B cell (primary cell): ENCODE measurements at regions not wholly inside any gene's neighbourhood (a gene's known extent, or its start where the extent isn't known, plus 50 kb on each side); places are given as distances from the start of the nearest gene placed in this dataset.

ENCODE experiments used
- ATAC-seq: fragments of 200-7000 bp; cut with Tn5 transposase; one replicate; pipeline ENCODE4 v1.10.0; 2021; ENCODE audit warnings: low read depth, mild to moderate bottlenecking, moderate number of reproducible peaks, moderate library complexity
- CTCF ChIA-PET: fragments of 350-600 bp; sonication (Branson Sonifier 250); formaldehyde crosslinking; loops from one replicate; lab custom pipeline; 2021; ENCODE audit warnings: antibody characterized with exemption, inconsistent platforms; lab: Charles Lee
- POLR2A ChIA-PET: fragments of 350-600 bp; sonication (Branson Sonifier 250); formaldehyde crosslinking; loops from one replicate; lab custom pipeline; 2021; ENCODE audit warnings: antibody characterized with exemption; lab: Charles Lee
- DNase-seq: peaks from one replicate; pipeline ENCODE4 v3.0.0; 2013
- H2AFZ ChIP-seq: 2 replicates; pipeline ENCODE4 v1.6.1; 2012; ENCODE audit warnings: mild to moderate bottlenecking, low read depth, low read length; ENCODE audit not compliant: insufficient read depth, poor library complexity, severe bottlenecking
- H3K27ac ChIP-seq, 2 donors: 1 replicate in 1 of 2; 2 replicates in 1 of 2; pipeline ENCODE4 v1.5.1; 2012 to 2013; ENCODE audit warnings: low read length in 2 of 2, mild to moderate bottlenecking in 2 of 2, moderate library complexity in 1 of 2
- H3K27me3 ChIP-seq, 4 experiments: fragments of 200-600 bp in 1 of 4; sonication (generic) in 1 of 4; replicated peaks in 1 of 4; 1 replicate in 2 of 4; 2 replicates in 2 of 4; pipeline versions ENCODE4 v1.6.1 to v1.7.0; 2013 to 2016; ENCODE audit warnings: low read length in 3 of 4, mild to moderate bottlenecking in 2 of 4, mixed read lengths in 1 of 4, moderate library complexity in 1 of 4; ENCODE audit not compliant: insufficient read depth in 4 of 4, control insufficient read depth in 3 of 4; ENCODE audit errors: control extremely low read depth in 1 of 4
- H3K36me3 ChIP-seq, 2 experiments: replicated peaks in 1 of 2; 1 replicate in 1 of 2; 2 replicates in 1 of 2; pipeline versions ENCODE4 v1.6.1 to v1.7.1; 2013; ENCODE audit warnings: low read length in 1 of 2; ENCODE audit not compliant: insufficient read depth in 2 of 2, control insufficient read depth in 1 of 2; ENCODE audit errors: control extremely low read depth in 1 of 2, extremely low read depth in 1 of 2
- H3K4me1 ChIP-seq, 2 donors: fragments of 200-600 bp in 1 of 2; sonication (generic) in 1 of 2; 1 replicate in 1 of 2; 2 replicates in 1 of 2; pipeline versions ENCODE4 v1.5.1 to v1.6.1; 2013 to 2017; ENCODE audit warnings: low read length in 2 of 2; ENCODE audit not compliant: control insufficient read depth in 2 of 2, insufficient read depth in 2 of 2
- H3K4me2 ChIP-seq: replicated peaks from 2 replicates; pipeline ENCODE3; 2012; ENCODE audit warnings: mild to moderate bottlenecking, low read depth, low read length; ENCODE audit not compliant: poor library complexity, severe bottlenecking
- H3K4me3 ChIP-seq, 5 experiments: fragments of 200-600 bp in 1 of 5; sonication (generic) in 1 of 5; 1 replicate in 3 of 5; 2 replicates in 2 of 5; pipeline versions ENCODE4 v1.5.1 to v1.7.0; 2011 to 2016; ENCODE audit warnings: low read length in 4 of 5, mild to moderate bottlenecking in 4 of 5, low read depth in 2 of 5, control low read depth in 1 of 5, moderate library complexity in 1 of 5; ENCODE audit not compliant: insufficient read depth in 1 of 5; ENCODE audit errors: control extremely low read depth in 1 of 5, extremely low read depth in 1 of 5
- H3K79me2 ChIP-seq: fragments of 200-600 bp; sonication (generic); one replicate; pipeline ENCODE4 v1.6.0; 2016; ENCODE audit warnings: low read length; ENCODE audit not compliant: control insufficient read depth, insufficient read depth
- H3K9ac ChIP-seq: fragments of 200-600 bp; sonication (generic); 2 replicates; pipeline ENCODE4 v1.6.1; 2017; ENCODE audit warnings: mild to moderate bottlenecking, low read length, moderate library complexity
- H3K9me3 ChIP-seq, 3 donors: one replicate each; pipeline versions ENCODE4 v1.6.1 to v1.7.1; 2013; ENCODE audit warnings: low read length in 2 of 3; ENCODE audit not compliant: control insufficient read depth in 2 of 3, insufficient read depth in 1 of 3; ENCODE audit errors: control extremely low read depth in 1 of 3
- H4K20me1 ChIP-seq: 2 replicates; pipeline ENCODE4 v1.6.0; 2012; ENCODE audit warnings: mild to moderate bottlenecking, low read length; ENCODE audit not compliant: insufficient read depth, control insufficient read depth, poor library complexity, severe bottlenecking
- H3K27ac Mint-ChIP-seq: one replicate; pipeline ENCODE4 v1.8.0; 2021; ENCODE audit warnings: mixed read lengths
- H3K27me3 Mint-ChIP-seq: one replicate; pipeline ENCODE4 v1.8.0; 2021; ENCODE audit warnings: mixed read lengths
- H3K4me1 Mint-ChIP-seq: one replicate; pipeline ENCODE4 v1.8.0; 2021; ENCODE audit warnings: mixed read lengths
- H3K4me3 Mint-ChIP-seq: one replicate; pipeline ENCODE4 v1.8.0; 2021; ENCODE audit warnings: mixed read lengths
- H3K9me3 Mint-ChIP-seq: one replicate; pipeline ENCODE4 v1.8.0; 2022; ENCODE audit warnings: mixed read lengths; ENCODE audit not compliant: insufficient read depth
- EZH2 ChIP-seq: IDR thresholded peaks from 2 replicates; pipeline ENCODE4 v1.6.1; 2012; ENCODE audit warnings: borderline replicate concordance, low read depth, mild to moderate bottlenecking, moderate library complexity, low read length; ENCODE audit not compliant: insufficient read depth, poor library complexity, severe bottlenecking
- WGBS: methylation state at CpG from one replicate; pipeline ENCODE4 v1.1.5; 2013; ENCODE audit warnings: missing lambda C conversion rate; ENCODE audit not compliant: insufficient coverage; 5-methylcytosine and 5-hydroxymethylcytosine counted together
- intact Hi-C: fragments of 100-400 bp; cut with micrococcal nuclease; formaldehyde crosslinking; loops from one replicate; pipeline ENCODE4 v1.10.0; 2022
- TF ChIP-seq, protein P1 (sequence below): fragments of 200-600 bp; IDR thresholded peaks from one replicate; pipeline ENCODE4 v1.8.0; 2022; ENCODE audit warnings: antibody characterized with exemption, mild to moderate bottlenecking

DNA sequence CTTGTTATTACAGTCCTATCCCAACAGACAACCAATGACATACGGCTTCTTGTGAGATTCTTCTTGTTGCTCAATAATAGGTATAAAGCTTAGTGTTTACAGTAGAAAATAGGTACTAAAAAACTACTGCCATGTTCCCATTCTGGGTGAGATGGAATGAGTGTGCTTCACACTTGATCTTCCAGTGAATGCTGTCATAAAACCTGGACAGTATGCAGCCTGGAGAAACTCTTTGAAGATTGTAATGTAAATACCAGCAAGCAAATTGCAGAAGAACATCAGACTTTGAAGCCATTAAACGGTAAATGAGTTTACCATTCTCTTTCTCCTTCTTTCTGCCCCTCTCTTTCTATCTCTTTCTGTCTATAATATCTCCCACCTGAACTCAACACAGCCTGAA, 663.7 kb upstream of the COBL start:
- Histone ChIP-seq H3K4me3 (no peak overlapping the region), H3K9me3 (peaks cover 0 to 4% (median 0%) of the 10 kb centered on the region in 3 donors), H3K4me2 (no peak overlapping the region), H4K20me1 (no peaks in the 10 kb centered on the region), H3K27ac (no peak overlapping the region), H3K36me3 (no peaks in the 10 kb centered on the region), H3K27me3 (no peaks in the 10 kb centered on the region), H3K79me2 (no peaks in the 10 kb centered on the region), H3K9ac (no peak overlapping the region), H3K4me1 (no peaks in the 10 kb centered on the region), H2AFZ (no peak overlapping the region)
- DNase-seq = no peak
- no peaks in the 10 kb centered on the region for H3K4me1 Mint-ChIP-seq
- no peak overlapping the region for H3K4me3 Mint-ChIP-seq
- H3K27me3 Mint-ChIP-seq = no peaks in the 10 kb centered on the region
- ChIA-PET POLR2A (no interaction called here), CTCF (no interaction called here)
- no peak overlapping the region for H3K27ac Mint-ChIP-seq
- ATAC-seq = no peak
- TF ChIP-seq EZH2 = no peak
- TF ChIP-seq, protein P1, sequence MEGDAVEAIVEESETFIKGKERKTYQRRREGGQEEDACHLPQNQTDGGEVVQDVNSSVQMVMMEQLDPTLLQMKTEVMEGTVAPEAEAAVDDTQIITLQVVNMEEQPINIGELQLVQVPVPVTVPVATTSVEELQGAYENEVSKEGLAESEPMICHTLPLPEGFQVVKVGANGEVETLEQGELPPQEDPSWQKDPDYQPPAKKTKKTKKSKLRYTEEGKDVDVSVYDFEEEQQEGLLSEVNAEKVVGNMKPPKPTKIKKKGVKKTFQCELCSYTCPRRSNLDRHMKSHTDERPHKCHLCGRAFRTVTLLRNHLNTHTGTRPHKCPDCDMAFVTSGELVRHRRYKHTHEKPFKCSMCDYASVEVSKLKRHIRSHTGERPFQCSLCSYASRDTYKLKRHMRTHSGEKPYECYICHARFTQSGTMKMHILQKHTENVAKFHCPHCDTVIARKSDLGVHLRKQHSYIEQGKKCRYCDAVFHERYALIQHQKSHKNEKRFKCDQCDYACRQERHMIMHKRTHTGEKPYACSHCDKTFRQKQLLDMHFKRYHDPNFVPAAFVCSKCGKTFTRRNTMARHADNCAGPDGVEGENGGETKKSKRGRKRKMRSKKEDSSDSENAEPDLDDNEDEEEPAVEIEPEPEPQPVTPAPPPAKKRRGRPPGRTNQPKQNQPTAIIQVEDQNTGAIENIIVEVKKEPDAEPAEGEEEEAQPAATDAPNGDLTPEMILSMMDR = no peak
- H3K9me3 Mint-ChIP-seq = no peaks in the 10 kb centered on the region
- intact Hi-C loops = no loop called here
- no CpG with 5 or more reads among the region's 2 CpGs for WGBS

GRCh38 chr7:51977913-51978312, 661.3 kb upstream of the COBL start:
- Mint-ChIP-seq H3K27ac (no peak overlapping the region), H3K9me3 (no peaks in the 10 kb centered on the region), H3K27me3 (no peaks in the 10 kb centered on the region), H3K4me1 (no peaks in the 10 kb centered on the region), H3K4me3 (no peak overlapping the region)
- TF ChIP-seq, protein P1 = no peak
- TF ChIP-seq EZH2 = no peak
- no peaks in the 10 kb centered on the region for H3K27me3 ChIP-seq
- no peaks in the 10 kb centered on the region for H4K20me1 ChIP-seq
- H3K4me1 ChIP-seq = no peaks in the 10 kb centered on the region
- no peak overlapping the region for H3K4me3 ChIP-seq
- no peaks in the 10 kb centered on the region for H3K79me2 ChIP-seq
- no peak overlapping the region for H2AFZ ChIP-seq
- intact Hi-C loops = no loop called here
- DNase-seq (no peak), ATAC-seq (no peak)
- H3K36me3 ChIP-seq = no peaks in the 10 kb centered on the region
- POLR2A ChIA-PET = no interaction called here
- no peak overlapping the region for H3K27ac ChIP-seq
- H3K4me2 ChIP-seq = no peak overlapping the region
- CTCF ChIA-PET = no interaction called here
- no peak overlapping the region for H3K9ac ChIP-seq
- H3K9me3 ChIP-seq = peaks cover 0 to 4% (median 0%) of the 10 kb centered on the region in 3 donors
